ENCODE measurements at regions not wholly inside any gene's neighbourhood (a gene's known extent, or its start where the extent isn't known, plus 50 kb on each side); places are given as distances from the start of the nearest gene placed in this dataset.
"Not testable (repeated sequence)": the region's sequence is repeated elsewhere in the genome, so short reads cannot be mapped to it uniquely, and the experiment has no call there.

- no peak for DNase-seq (ENCODE audit: low read depth in 2 of 2)
These were observed 425.9 kb downstream of the ETS1 start for GRCh38 chr11:128161436-128161835.

GRCh38 chr11:128158860-128159259, 428.5 kb downstream of the ETS1 start:
- no peak for DNase-seq (ENCODE audit: low read depth in 2 of 2)

- peak; percentile 5 to 65 for DNase-seq (ENCODE audit: low read depth in 2 of 2)
These were observed 429.7 kb downstream of the ETS1 start for GRCh38 chr11:128157423-128158298.

- no peak for DNase-seq (ENCODE audit: low read depth in 2 of 2)
These were observed 430.9 kb downstream of the ETS1 start for GRCh38 chr11:128156486-128156885.

GRCh38 chr11:128155590-128155989, 431.8 kb downstream of the ETS1 start:
- no peak for DNase-seq (ENCODE audit: low read depth in 2 of 2)

- DNase-seq (ENCODE audit: low read depth in 2 of 2) = no peak
These were observed 433.7 kb downstream of the ETS1 start for GRCh38 chr11:128153697-128154048.

- DNase-seq (ENCODE audit: low read depth in 2 of 2) = no peak
These were observed 434.3 kb downstream of the ETS1 start for GRCh38 chr11:128152796-128153696.

GRCh38 chr11:128151780-128152179, 435.6 kb downstream of the ETS1 start:
- no peak for DNase-seq (ENCODE audit: low read depth in 2 of 2)

GRCh38 chr11:128151338-128151737, 436.0 kb downstream of the ETS1 start:
- no peak for DNase-seq (ENCODE audit: low read depth in 2 of 2)

GRCh38 chr11:128148208-128148607, 439.1 kb downstream of the ETS1 start:
- no peak for DNase-seq (ENCODE audit: low read depth in 2 of 2)

- no peak for DNase-seq (ENCODE audit: low read depth in 2 of 2)
These were observed 440.3 kb downstream of the ETS1 start for GRCh38 chr11:128146926-128147605.

- DNase-seq (ENCODE audit: low read depth in 2 of 2) = not testable (repeated sequence)
These were observed 447.1 kb downstream of the ETS1 start for GRCh38 chr11:128140293-128140692.

GRCh38 chr11:128135451-128135850, 451.9 kb downstream of the ETS1 start:
- no peak for DNase-seq (ENCODE audit: low read depth in 2 of 2)

- no peak for DNase-seq (ENCODE audit: low read depth in 2 of 2)
These were observed 453.9 kb downstream of the ETS1 start for GRCh38 chr11:128133501-128133900.

- DNase-seq (ENCODE audit: low read depth in 2 of 2) = no peak
These were observed 457.3 kb downstream of the ETS1 start for GRCh38 chr11:128130052-128130451.

- no peak for DNase-seq (ENCODE audit: low read depth in 2 of 2)
These were observed 461.6 kb downstream of the ETS1 start for GRCh38 chr11:128125723-128126122.

GRCh38 chr11:128116885-128117284, 470.5 kb downstream of the ETS1 start:
- DNase-seq (ENCODE audit: low read depth in 2 of 2) = no peak

GRCh38 chr11:128116447-128116846, 470.9 kb downstream of the ETS1 start:
- DNase-seq (ENCODE audit: low read depth in 2 of 2) = no peak

GRCh38 chr11:128105950-128106349, 481.4 kb downstream of the ETS1 start:
- no peak for DNase-seq (ENCODE audit: low read depth in 2 of 2)

GRCh38 chr11:128105511-128105910, 481.8 kb downstream of the ETS1 start:
- DNase-seq (ENCODE audit: low read depth in 2 of 2) = no peak

- no peak for DNase-seq (ENCODE audit: low read depth in 2 of 2)
These were observed 484.0 kb downstream of the ETS1 start for GRCh38 chr11:128103278-128103873.

GRCh38 chr11:128098781-128099180, 488.6 kb downstream of the ETS1 start:
- DNase-seq (ENCODE audit: low read depth in 2 of 2) = no peak

All from stimulated activated CD4-positive, alpha-beta T cell treated with anti-CD3 and anti-CD28 coated beads, Interleukin-1b, Interleukin-23, amount 100 ng/mL, for 4 hours (primary cell).